Mucosa of stomach (tissue), 1 donor: ENCODE measurements at regions not wholly inside any gene's neighbourhood (a gene's known extent, or its start where the extent isn't known, plus 50 kb on each side); places are given as distances from the start of the nearest gene placed in this dataset.
"Not testable (repeated sequence)": the region's sequence is repeated elsewhere in the genome, so short reads cannot be mapped to it uniquely, and the experiment has no call there.

ENCODE experiments used
- H3K27me3 ChIP-seq: one replicate; pipeline ENCODE4 v1.7.0; 2013; ENCODE audit warnings: mild to moderate bottlenecking, low read length; ENCODE audit not compliant: control insufficient read depth, insufficient read depth
- H3K36me3 ChIP-seq: one replicate; pipeline ENCODE4 v1.7.0; 2013; ENCODE audit warnings: low read length; ENCODE audit not compliant: control insufficient read depth, insufficient read depth
- H3K4me1 ChIP-seq: one replicate; pipeline ENCODE4 v1.7.0; 2013; ENCODE audit warnings: mild to moderate bottlenecking, low read length; ENCODE audit not compliant: control insufficient read depth, insufficient read depth
- H3K4me3 ChIP-seq: one replicate; pipeline ENCODE4 v1.7.0; 2013; ENCODE audit warnings: low read length
- H3K9ac ChIP-seq: one replicate; pipeline ENCODE4 v1.7.0; 2013; ENCODE audit warnings: mild to moderate bottlenecking, low read length, moderate library complexity
- H3K9me3 ChIP-seq: one replicate; pipeline ENCODE4 v1.7.0; 2013; ENCODE audit warnings: mild to moderate bottlenecking, low read length, moderate library complexity; ENCODE audit not compliant: control insufficient read depth
- donor health status: Pancreatic carcinoma.

GRCh38 chr5:117337064-117337749 lies 762.6 kb upstream of the SEMA6A start:
- Histone ChIP-seq H3K4me3 (no peak overlapping the region), H3K27me3 (no peaks in the 10 kb centered on the region), H3K9ac (no peak overlapping the region), H3K4me1 (no peaks in the 10 kb centered on the region), H3K9me3 (no peaks in the 10 kb centered on the region), H3K36me3 (no peaks in the 10 kb centered on the region)

GRCh38 chr5:117336208-117336607 lies 761.6 kb upstream of the SEMA6A start:
- Histone ChIP-seq H3K4me3 (no peak overlapping the region), H3K36me3 (no peaks in the 10 kb centered on the region), H3K4me1 (no peaks in the 10 kb centered on the region), H3K9ac (no peak overlapping the region), H3K9me3 (no peaks in the 10 kb centered on the region), H3K27me3 (no peaks in the 10 kb centered on the region)

GRCh38 chr5:117333011-117333410 lies 758.4 kb upstream of the SEMA6A start:
- no peaks in the 10 kb centered on the region for H3K4me1 ChIP-seq
- H3K36me3 ChIP-seq: no peaks in the 10 kb centered on the region
- no peak overlapping the region for H3K4me3 ChIP-seq
- H3K9ac ChIP-seq: no peak overlapping the region
- H3K27me3 ChIP-seq: no peaks in the 10 kb centered on the region
- no peaks in the 10 kb centered on the region for H3K9me3 ChIP-seq

GRCh38 chr5:117332341-117332740 lies 757.7 kb upstream of the SEMA6A start:
- Histone ChIP-seq H3K4me1 (no peaks in the 10 kb centered on the region), H3K4me3 (no peak overlapping the region), H3K9ac (no peak overlapping the region), H3K36me3 (no peaks in the 10 kb centered on the region), H3K9me3 (no peaks in the 10 kb centered on the region), H3K27me3 (no peaks in the 10 kb centered on the region)

GRCh38 chr5:117327511-117327910 lies 752.9 kb upstream of the SEMA6A start:
- Histone ChIP-seq H3K4me3 (no peak overlapping the region), H3K4me1 (no peaks in the 10 kb centered on the region), H3K9ac (no peak overlapping the region), H3K36me3 (no peaks in the 10 kb centered on the region), H3K27me3 (no peaks in the 10 kb centered on the region), H3K9me3 (no peaks in the 10 kb centered on the region)

- no peak overlapping the region for H3K9ac ChIP-seq
- H3K9me3 ChIP-seq: no peaks in the 10 kb centered on the region
- H3K36me3 ChIP-seq: no peaks in the 10 kb centered on the region
- no peaks in the 10 kb centered on the region for H3K27me3 ChIP-seq
- H3K4me1 ChIP-seq: no peaks in the 10 kb centered on the region
- H3K4me3 ChIP-seq: no peak overlapping the region
These were observed 752.4 kb upstream of the SEMA6A start for GRCh38 chr5:117326997-117327396.

- Histone ChIP-seq H3K27me3 (no peaks in the 10 kb centered on the region), H3K4me1 (no peaks in the 10 kb centered on the region), H3K4me3 (no peak overlapping the region), H3K9me3 (no peaks in the 10 kb centered on the region), H3K9ac (no peak overlapping the region), H3K36me3 (no peaks in the 10 kb centered on the region)
These were observed 743.9 kb upstream of the SEMA6A start for GRCh38 chr5:117318528-117318927.

- Histone ChIP-seq H3K9ac (no peak overlapping the region), H3K36me3 (no peaks in the 10 kb centered on the region), H3K9me3 (no peaks in the 10 kb centered on the region), H3K27me3 (no peaks in the 10 kb centered on the region), H3K4me1 (no peaks in the 10 kb centered on the region), H3K4me3 (no peak overlapping the region)
These were observed 740.5 kb upstream of the SEMA6A start for GRCh38 chr5:117315170-117315569.

GRCh38 chr5:117304512-117305107 lies 730.0 kb upstream of the SEMA6A start:
- H3K9me3 ChIP-seq, H3K27me3 ChIP-seq, H3K9ac ChIP-seq, H3K36me3 ChIP-seq, H3K4me3 ChIP-seq, H3K4me1 ChIP-seq: not testable (repeated sequence)

- Histone ChIP-seq H3K9me3 (no peaks in the 10 kb centered on the region), H3K4me3 (no peak overlapping the region), H3K36me3 (no peaks in the 10 kb centered on the region), H3K4me1 (no peaks in the 10 kb centered on the region), H3K9ac (no peak overlapping the region), H3K27me3 (no peaks in the 10 kb centered on the region)
These were observed 728.3 kb upstream of the SEMA6A start for GRCh38 chr5:117302949-117303348.

GRCh38 chr5:117302473-117302872 lies 727.9 kb upstream of the SEMA6A start:
- H3K9ac ChIP-seq: no peak overlapping the region
- no peak overlapping the region for H3K4me3 ChIP-seq
- no peaks in the 10 kb centered on the region for H3K27me3 ChIP-seq

GRCh38 chr5:117299936-117300328 lies 725.3 kb upstream of the SEMA6A start:
- Histone ChIP-seq H3K36me3 (no peaks in the 10 kb centered on the region), H3K9ac (no peak overlapping the region), H3K27me3 (no peaks in the 10 kb centered on the region), H3K4me1 (no peaks in the 10 kb centered on the region), H3K9me3 (no peaks in the 10 kb centered on the region), H3K4me3 (no peak overlapping the region)

More at GRCh38 chr5:117302473-117302872, 727.9 kb upstream of the SEMA6A start:
- Histone ChIP-seq H3K4me1 (no peaks in the 10 kb centered on the region), H3K9me3 (no peaks in the 10 kb centered on the region), H3K36me3 (no peaks in the 10 kb centered on the region)
